ENCODE measurements at regions not wholly inside any gene's neighbourhood (a gene's known extent, or its start where the extent isn't known, plus 50 kb on each side); places are given as distances from the start of the nearest gene placed in this dataset.

DNA sequence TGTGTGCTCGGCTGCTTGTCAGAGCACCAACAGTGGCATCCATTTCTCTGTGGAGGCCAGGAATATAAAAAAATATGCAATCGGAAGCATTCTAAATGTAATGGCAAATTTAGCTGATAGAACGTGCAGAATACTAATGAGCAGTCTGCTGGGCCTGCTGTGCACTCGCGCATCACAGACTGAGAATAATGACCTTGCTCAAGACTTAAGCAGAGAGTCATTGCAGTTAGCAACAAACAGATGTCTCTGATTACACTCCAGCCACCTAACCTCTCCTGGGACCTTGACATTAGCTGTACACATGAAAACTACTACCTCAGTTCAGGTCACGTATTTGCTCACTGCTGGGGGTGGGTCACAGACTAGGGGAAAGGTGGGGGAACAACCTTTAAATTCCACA lies 269.2 kb upstream of the DAAM1 start:
- H2AK5ac ChIP-seq (ENCODE audit: low read depth, low read length), result no peak overlapping the region
- no peaks in the 10 kb centered on the region for H3K36me3 ChIP-seq (ENCODE audit: control insufficient read depth in 2 of 4, insufficient read depth in 4 of 4, low read length in 3 of 4)
- no peak overlapping the region for H3K27ac ChIP-seq (ENCODE audit: low read depth, low read length)
- DNase-seq (ENCODE audit: low read depth in 1 of 2, low spot score in 2 of 2), result no peak
- H3K9me3 ChIP-seq (ENCODE audit: insufficient read depth in 2 of 2, low read depth in 1 of 2, low read length in 1 of 2), result no peaks in the 10 kb centered on the region
- no peak overlapping the region for H3K14ac ChIP-seq (ENCODE audit: insufficient read length)
- no peak overlapping the region for H3K56ac ChIP-seq (replicated peaks; ENCODE audit: insufficient read length, low read depth, low read length)
- H3K9ac ChIP-seq (replicated peaks in 1 of 4; ENCODE audit: extremely low read depth in 1 of 4, low read depth in 3 of 4, low read length in 3 of 4), result no peak overlapping the region
- FAIRE-seq, result no peak
- H3K23me2 ChIP-seq (ENCODE audit: low read depth, low read length), result no peaks in the 10 kb centered on the region
- no peak overlapping the region for H3K4me2 ChIP-seq (ENCODE audit: insufficient read depth in 1 of 2, low read depth in 2 of 2, low read length in 2 of 2)
- H3K4ac ChIP-seq (replicated peaks; ENCODE audit: insufficient read length, low read depth, low read length), result no peak overlapping the region
- no peaks in the 10 kb centered on the region for H3K79me1 ChIP-seq (ENCODE audit: low read depth, low read length)
- H2BK20ac ChIP-seq (ENCODE audit: low read length), result no peak overlapping the region
- ChIA-PET CTCF (ENCODE audit: partially characterized antibody) (interaction anchor here (1.4 to 1.9 kb wide), 3 partner anchors 24 to 43 kb away, joined by 3 to 4 read pairs (median 3); no protein-coding TSS in a partner anchor), POLR2A (ENCODE audit: partially characterized antibody) (no interaction called here)
- 84% methylated on average over 6 of the region's 6 CpGs; no CpG with 5 or more reads in 1 of the 2 experiments for WGBS, 2 experiments (ENCODE audit: extremely low coverage in 1 of 2, insufficient coverage in 1 of 2, insufficient read length in 1 of 2, insufficient replicate concordance in 2 of 2, low coverage in 1 of 2, low lambda C conversion rate in 2 of 2, missing lambda C conversion rate in 1 of 2)
- H3K23ac ChIP-seq (ENCODE audit: insufficient read length), result no peak overlapping the region
- H2AFZ ChIP-seq (ENCODE audit: low read length), result no peak overlapping the region
- no peak overlapping the region for H4K5ac ChIP-seq (ENCODE audit: insufficient read length, low read depth, low read length)
- no peak overlapping the region for H4K8ac ChIP-seq (ENCODE audit: extremely low read depth, insufficient read depth, low read length)
- no peak overlapping the region for H3K18ac ChIP-seq (ENCODE audit: extremely low read depth, low read length)
- H3K4me1 ChIP-seq (replicated peaks in 1 of 4; ENCODE audit: control insufficient read depth in 3 of 4, insufficient read depth in 4 of 4, low read length in 3 of 4), result peaks cover 0 to 4% (median 2%) of the 10 kb centered on the region in 4 experiments; a peak in 1 of 7 replicates
- no peak overlapping the region for H2BK5ac ChIP-seq (ENCODE audit: low read depth, low read length)
- H2BK15ac ChIP-seq (ENCODE audit: low read length), result no peak overlapping the region
- H3K27me3 ChIP-seq (replicated peaks in 1 of 4; ENCODE audit: control insufficient read depth in 3 of 4, extremely low read depth in 1 of 4, insufficient read depth in 3 of 4, low read length in 3 of 4), result no peaks in the 10 kb centered on the region
- no peak overlapping the region for H2BK120ac ChIP-seq (replicated peaks; ENCODE audit: low read depth, low read length)
- no peak overlapping the region for H4K91ac ChIP-seq (replicated peaks; ENCODE audit: insufficient read length, low read length)
- H3K79me2 ChIP-seq (ENCODE audit: control insufficient read depth in 1 of 2, insufficient read depth in 2 of 2, low read length in 2 of 2), result no peaks in the 10 kb centered on the region
- no peak overlapping the region for H2BK12ac ChIP-seq (ENCODE audit: low read depth, low read length)
- H3K4me3 ChIP-seq (ENCODE audit: extremely low read depth in 1 of 4, insufficient read depth in 2 of 4, low read depth in 3 of 4, low read length in 4 of 4), result no peak overlapping the region
- H4K20me1 ChIP-seq (replicated peaks in 1 of 2; ENCODE audit: control insufficient read depth in 1 of 2, insufficient read depth in 2 of 2, low read length in 2 of 2), result no peaks in the 10 kb centered on the region
- TF ChIP-seq RAD21 (IDR thresholded peaks at IDR 0.05 in 1 of 2, conservative IDR thresholded peaks at IDR 0.05 in 1 of 2; ENCODE audit: low read depth in 2 of 2, low read length in 2 of 2) (no peak), SAP30 (IDR thresholded peaks at IDR 0.05; ENCODE audit: insufficient read depth, insufficient replicate concordance, low read length) (no peak), CTBP2 (IDR thresholded peaks at IDR 0.05; ENCODE audit: borderline replicate concordance, insufficient read depth, insufficient read length, low read length) (no peak), RBBP5 (IDR thresholded peaks at IDR 0.05; ENCODE audit: borderline replicate concordance, low read depth, low read length) (no peak), KDM5A (IDR thresholded peaks at IDR 0.05; ENCODE audit: low read length) (no peak), GTF2F1 (IDR thresholded peaks at IDR 0.05; ENCODE audit: borderline replicate concordance, low read depth, low read length) (no peak), SRF (IDR thresholded peaks at IDR 0.05; ENCODE audit: low read depth, low read length) (no peak), CBX8 (IDR thresholded peaks at IDR 0.05; ENCODE audit: borderline replicate concordance, low read depth, low read length) (no peak)
